ENCODE measurements at regions not wholly inside any gene's neighbourhood (a gene's known extent, or its start where the extent isn't known, plus 50 kb on each side); places are given as distances from the start of the nearest gene placed in this dataset.

- TF ChIP-seq CTCF (IDR thresholded peaks at IDR 0.05 in 4 of 5, conservative IDR thresholded peaks at IDR 0.05 in 1 of 5), result no peak
- no peak for TF ChIP-seq POLR2A (IDR thresholded peaks at IDR 0.05)
Measured at GRCh38 chr12:46900734-46901463, 75.1 kb upstream of the SLC38A4 start.
